D341Med (cell line): ENCODE measurements at regions not wholly inside any gene's neighbourhood (a gene's known extent, or its start where the extent isn't known, plus 50 kb on each side); places are given as distances from the start of the nearest gene placed in this dataset.
A peak's percentile ranks its signal among the peaks of the same experiment; 100 is the strongest.
"Not testable (repeated sequence)": the region's sequence is repeated elsewhere in the genome, so short reads cannot be mapped to it uniquely, and the experiment has no call there.

Experiments
- DNase-seq: peaks from one replicate; pipeline ENCODE4 v3.0.0; 2012; ENCODE audit warnings: low spot score

GRCh38 chr6:4655196-4656025 is 120.8 kb upstream of the CDYL start:
- DNase-seq: no peak

DNA sequence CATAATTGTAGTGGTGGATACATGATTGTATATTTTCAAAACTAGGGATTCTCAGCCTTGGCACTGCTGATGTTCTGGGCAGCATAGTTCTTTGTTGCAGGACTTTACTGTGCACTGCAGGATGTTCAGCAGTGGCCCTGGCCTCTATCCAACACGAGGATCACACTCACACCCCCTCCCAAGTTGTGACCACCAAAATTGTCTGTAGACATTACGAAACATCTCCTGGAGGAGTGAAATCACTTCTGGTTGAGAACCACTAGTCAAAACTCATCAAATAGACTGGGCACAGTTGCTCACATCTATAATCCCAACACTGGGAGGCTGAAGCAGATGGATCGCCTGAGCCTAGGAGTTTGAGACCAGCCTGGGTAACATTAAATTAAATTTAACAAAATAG is 123.1 kb upstream of the CDYL start:
- DNase-seq: no peak

DNA sequence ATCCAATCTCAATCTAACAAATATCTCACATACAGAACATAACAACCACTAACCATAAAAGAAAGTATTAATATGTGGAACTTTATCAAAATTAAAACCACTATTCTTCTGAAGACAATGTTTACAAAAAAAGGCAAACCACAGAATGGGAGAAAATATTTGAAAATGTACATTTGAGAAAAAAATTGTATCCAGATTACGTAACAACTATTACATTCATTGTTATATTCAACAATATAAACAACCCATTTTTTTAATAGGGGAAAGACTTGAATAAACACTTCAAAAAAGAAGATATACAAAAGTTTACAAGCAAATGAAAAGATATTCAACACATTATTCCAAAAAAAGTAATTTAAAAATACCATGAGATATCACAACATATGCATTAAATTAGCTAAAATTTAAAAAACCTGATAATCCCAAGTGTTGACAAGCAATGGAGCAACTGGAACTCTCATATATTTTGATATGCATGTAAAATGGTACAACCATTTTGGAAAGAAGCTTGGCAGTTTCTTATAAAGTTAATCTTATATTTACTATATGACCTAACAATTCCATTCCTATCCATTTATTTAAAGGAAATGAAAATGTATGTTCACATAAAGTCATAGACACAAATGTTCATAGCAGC is 124.3 kb upstream of the CDYL start:
- DNase-seq: no peak

DNA sequence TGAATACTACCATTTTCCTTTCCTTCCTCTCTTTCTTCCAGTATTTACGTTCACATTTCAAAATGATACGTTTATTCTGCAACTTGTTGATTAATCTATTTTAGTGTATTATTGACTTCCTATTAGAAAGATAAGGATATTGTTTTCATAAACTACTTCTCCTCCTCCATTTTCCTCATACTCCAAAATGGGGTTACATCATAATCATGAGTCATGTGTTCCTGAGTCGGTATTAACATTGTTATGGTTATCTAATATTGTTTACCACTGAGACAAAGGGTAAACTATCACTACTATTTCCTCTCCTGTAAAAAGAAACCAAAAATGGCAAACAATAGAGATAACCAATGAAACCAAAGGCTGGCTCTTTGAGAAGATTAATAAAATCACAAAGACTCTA is 126.5 kb upstream of the CDYL start:
- DNase-seq: no peak

- peak; percentile 80 for DNase-seq
Measured at GRCh38 chr6:4647414-4648365, 128.5 kb upstream of the CDYL start.

- DNase-seq: no peak
Measured at GRCh38 chr6:4645713-4646360, 130.4 kb upstream of the CDYL start.

GRCh38 chr6:4644996-4645395 is 131.2 kb upstream of the CDYL start:
- no peak for DNase-seq

- no peak for DNase-seq
Measured at GRCh38 chr6:4641461-4641860, 134.7 kb upstream of the CDYL start.

GRCh38 chr6:4640139-4640538 is 136.1 kb upstream of the CDYL start:
- DNase-seq: no peak

DNA sequence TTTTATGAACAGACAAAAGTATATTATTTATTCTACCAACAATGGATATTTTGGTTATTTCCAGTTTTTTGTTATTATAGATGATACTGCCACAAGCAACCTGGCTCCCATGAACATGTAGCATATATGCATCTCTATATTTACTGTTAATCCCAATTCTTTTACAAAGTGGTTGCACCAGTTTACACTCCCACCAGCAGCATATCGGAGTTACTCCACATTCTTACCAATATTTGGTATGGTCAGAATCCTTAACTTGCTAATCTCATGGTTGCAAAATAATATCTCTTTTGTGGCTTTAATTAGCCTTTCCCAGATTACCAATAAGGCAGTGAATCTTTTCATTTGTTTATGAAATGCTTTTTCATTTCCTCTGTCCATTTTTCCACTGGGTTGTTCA is 137.6 kb upstream of the CDYL start:
- DNase-seq: no peak

- no peak for DNase-seq
Measured at GRCh38 chr6:4637691-4638433, 138.3 kb upstream of the CDYL start.

- DNase-seq: no peak
Measured at GRCh38 chr6:4636881-4637224, 139.4 kb upstream of the CDYL start.

DNA sequence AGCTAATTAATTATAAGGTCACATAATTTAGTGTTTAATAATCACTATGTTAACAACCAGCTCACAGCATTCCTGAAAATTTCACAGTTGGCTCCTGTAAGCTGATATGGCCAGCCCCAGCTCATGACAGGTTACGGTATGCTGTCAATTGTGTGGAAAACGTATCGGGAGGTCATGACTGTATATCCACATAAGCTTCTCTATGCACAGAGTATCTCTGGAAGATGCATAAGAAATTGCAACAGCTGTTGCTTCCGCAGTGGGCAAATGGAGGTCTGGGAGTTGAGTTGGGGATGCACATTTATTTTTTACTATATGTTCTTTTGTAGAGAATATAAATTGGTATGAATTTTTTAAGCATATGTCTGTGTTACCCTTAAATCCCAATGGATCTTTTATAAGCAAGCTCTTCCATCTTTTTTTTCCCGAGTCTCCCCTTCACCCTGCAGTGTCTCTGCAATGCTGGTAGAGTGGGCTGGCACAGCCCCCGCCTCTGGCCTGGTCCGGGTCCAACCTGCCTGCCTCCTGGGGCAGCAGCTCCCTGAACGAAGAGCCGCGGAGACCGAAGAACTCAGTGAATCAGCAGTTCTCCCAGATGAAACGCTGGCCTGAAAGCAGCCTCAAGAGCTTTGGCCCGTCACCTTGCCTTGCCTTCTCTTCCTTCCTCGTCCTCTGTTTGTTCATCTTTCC is 139.9 kb upstream of the CDYL start:
- DNase-seq: no peak

DNA sequence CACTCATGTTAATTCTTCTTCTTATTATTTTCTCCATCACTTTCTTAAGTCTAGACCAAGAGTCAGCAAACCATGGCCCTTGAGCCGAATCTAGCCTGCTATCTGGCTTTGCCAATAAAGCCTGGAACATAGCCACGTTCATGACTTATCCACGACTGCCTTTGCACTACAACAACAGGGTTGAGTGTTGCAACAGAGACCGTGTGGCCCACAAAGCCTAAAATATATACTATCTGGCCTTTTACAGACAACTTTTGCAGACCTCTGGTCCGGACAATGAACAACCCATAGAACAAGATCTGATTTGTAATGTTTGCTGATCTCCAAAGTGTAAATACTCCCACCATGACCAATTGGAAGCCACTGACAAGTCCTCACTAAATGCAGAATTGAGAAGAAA is 140.5 kb upstream of the CDYL start:
- DNase-seq: no peak

GRCh38 chr6:4632421-4632820 is 143.8 kb upstream of the CDYL start:
- no peak for DNase-seq

DNA sequence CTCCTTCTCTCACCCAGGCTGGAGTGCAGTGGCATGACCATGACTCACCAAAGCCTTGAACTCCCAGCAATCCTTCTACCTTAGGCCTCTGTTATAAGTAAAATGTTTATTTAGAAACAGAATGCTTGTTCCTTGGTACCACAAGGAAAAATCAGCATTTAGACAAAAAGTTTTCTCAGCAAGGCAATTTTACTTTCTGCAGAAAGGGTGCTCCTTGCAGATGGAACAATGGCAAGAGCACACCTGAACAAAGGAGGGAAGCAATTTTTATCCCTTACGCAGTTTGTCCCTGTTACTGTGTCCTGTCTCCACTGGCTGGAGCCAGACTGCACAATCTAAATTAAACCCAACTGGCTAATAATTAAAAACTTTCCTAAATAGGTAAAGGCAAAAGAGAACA is 146.4 kb upstream of the CDYL start:
- DNase-seq: not testable (repeated sequence)

DNA sequence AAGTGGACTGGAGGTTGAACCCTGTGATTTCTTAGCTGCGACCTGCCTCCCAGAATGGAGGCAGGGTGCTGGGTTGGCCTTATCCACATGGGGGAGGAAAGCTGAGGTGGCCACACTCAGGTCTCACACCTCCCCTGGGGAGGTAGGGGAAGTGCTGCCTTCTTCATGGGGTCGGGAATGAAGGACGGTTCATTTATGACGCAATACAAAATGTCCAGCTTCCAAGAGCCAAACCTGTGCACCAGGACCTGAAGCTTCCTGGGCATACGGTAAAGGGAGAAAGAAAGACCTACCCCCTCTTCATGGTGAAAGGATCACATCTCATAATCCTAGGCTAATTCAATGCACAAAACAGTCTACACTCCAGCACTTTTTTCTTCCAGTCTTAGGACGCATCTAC is 150.6 kb upstream of the CDYL start:
- DNase-seq: no peak

- no peak for DNase-seq
Measured at GRCh38 chr6:4624726-4625125, 151.5 kb upstream of the CDYL start.

DNA sequence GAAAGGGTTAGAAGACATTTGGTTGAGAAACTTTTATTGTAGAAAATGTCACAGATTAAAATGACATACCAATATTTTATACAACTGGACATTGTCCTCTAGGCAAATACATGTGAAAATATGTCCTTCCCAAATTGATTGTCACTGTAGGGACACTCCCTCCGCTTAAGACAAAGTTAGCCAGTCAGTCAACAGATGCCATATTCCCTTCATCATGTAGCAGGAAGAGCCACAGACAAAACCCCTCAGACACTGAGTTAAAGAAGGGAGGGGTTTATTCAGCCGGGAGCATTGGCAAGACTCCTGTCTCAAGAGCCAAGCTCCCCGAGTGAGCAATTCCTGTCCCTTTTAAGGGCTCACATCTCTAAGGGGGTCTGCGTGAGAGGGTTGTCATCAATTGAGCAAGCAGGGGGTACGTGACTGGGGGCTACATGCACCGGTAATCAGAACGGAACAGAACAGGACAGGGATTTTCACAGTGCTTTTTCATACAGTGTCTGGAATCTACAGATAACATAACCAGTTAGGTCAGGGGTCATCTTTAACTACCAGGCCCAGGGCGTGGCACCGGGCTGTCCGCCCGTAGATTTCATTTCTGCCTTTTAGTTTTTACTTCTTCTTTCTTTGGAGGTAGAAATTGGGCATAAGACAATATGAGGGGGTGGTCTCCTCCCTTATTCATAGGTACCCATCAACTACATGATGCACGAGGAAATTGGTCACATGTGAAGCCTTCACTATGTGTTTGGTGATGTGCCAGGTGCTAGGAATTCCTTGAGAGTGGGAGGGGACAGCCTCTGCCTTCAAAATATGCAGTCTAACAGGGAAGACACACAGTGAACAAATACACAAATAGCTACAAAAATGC is 155.7 kb upstream of the CDYL start:
- no peak for DNase-seq

DNA sequence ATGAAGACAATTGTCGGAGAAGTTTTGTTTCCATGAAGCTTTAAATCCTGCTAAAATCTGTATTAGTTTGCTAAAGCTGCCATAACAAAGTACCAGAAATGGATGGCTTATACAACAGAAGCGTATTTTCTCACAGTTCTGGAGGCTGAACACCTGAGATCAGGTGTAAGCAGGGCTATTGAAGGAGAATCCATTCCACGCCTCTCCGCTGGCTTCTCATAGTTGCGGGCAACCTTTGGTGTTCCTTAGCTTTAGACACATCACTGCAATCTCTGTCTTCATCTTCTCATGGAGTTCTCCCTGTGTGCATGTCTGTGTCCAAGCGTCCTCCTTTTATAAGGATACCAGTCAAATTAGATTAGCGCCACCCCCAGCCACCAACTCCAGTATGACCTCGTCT is 159.9 kb upstream of the CDYL start:
- no peak for DNase-seq
